ENCODE measurements at regions not wholly inside any gene's neighbourhood (a gene's known extent, or its start where the extent isn't known, plus 50 kb on each side); places are given as distances from the start of the nearest gene placed in this dataset.

- Mint-ChIP-seq H3K9me3 (no peaks in the 10 kb centered on the region), H3K4me1 (no peaks in the 10 kb centered on the region), H3K4me3 (no peak overlapping the region), H3K36me3 (no peaks in the 10 kb centered on the region), H3K27me3 (peaks cover 13% of the 10 kb centered on the region), H3K27ac (no peak overlapping the region)
- ATAC-seq (ENCODE audit: low read depth) (no peak), DNase-seq (ENCODE audit: low spot score in 2 of 2) (no peak)
Observed at GRCh38 chr17:74028354-74029116, 174.9 kb upstream of the RPL38 start.

GRCh38 chr17:74031316-74032090 is 172.0 kb upstream of the RPL38 start:
- Mint-ChIP-seq H3K4me3 (no peak overlapping the region), H3K36me3 (no peaks in the 10 kb centered on the region), H3K4me1 (no peaks in the 10 kb centered on the region), H3K27me3 (peaks cover 15% of the 10 kb centered on the region), H3K27ac (no peak overlapping the region), H3K9me3 (no peaks in the 10 kb centered on the region)
- DNase-seq (ENCODE audit: low spot score in 2 of 2), result no peak
- ATAC-seq (ENCODE audit: low read depth), result no peak

- no peaks in the 10 kb centered on the region for H3K36me3 Mint-ChIP-seq
- no peak overlapping the region for H3K4me3 Mint-ChIP-seq
- H3K27me3 Mint-ChIP-seq, result peaks cover 15% of the 10 kb centered on the region
- ATAC-seq (ENCODE audit: low read depth), result no peak
- no peaks in the 10 kb centered on the region for H3K9me3 Mint-ChIP-seq
- H3K27ac Mint-ChIP-seq, result no peak overlapping the region
- DNase-seq (ENCODE audit: low spot score in 2 of 2), result no peak
- H3K4me1 Mint-ChIP-seq, result no peaks in the 10 kb centered on the region
Observed at GRCh38 chr17:74032222-74032621, 171.3 kb upstream of the RPL38 start.

GRCh38 chr17:74037320-74037719 is 166.2 kb upstream of the RPL38 start:
- ATAC-seq (ENCODE audit: low read depth), result no peak
- Mint-ChIP-seq H3K36me3 (no peaks in the 10 kb centered on the region), H3K9me3 (no peaks in the 10 kb centered on the region), H3K4me1 (no peaks in the 10 kb centered on the region), H3K27me3 (peaks cover 11% of the 10 kb centered on the region), H3K4me3 (no peak overlapping the region), H3K27ac (no peak overlapping the region)
- DNase-seq (ENCODE audit: low spot score in 2 of 2), result no peak

DNA sequence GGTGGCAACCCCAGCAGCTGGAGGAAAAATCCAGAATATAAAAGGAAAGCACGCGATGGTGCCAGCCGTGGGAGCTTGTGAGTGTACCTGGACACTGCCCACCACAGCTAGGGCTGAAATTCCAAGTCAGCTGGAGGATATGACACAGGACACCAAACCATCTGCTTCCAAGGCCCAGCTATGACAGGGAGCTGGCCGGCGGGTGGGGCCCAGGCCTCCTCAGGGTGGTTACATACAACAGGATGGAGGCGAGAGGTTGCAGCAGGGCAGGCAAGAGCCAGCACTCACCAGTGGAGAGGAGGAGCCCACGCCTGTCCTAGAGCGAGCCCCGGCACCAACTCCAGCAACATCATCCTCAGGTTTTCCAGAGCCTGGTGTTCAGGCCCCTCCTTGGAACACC is 163.2 kb upstream of the RPL38 start:
- peaks cover 9% of the 10 kb centered on the region for H3K27me3 Mint-ChIP-seq
- no peak overlapping the region for H3K4me3 Mint-ChIP-seq
- no peaks in the 10 kb centered on the region for H3K9me3 Mint-ChIP-seq
- DNase-seq (ENCODE audit: low spot score in 2 of 2) (no peak), ATAC-seq (ENCODE audit: low read depth) (no peak)
- H3K36me3 Mint-ChIP-seq, result no peaks in the 10 kb centered on the region
- no peak overlapping the region for H3K27ac Mint-ChIP-seq
- H3K4me1 Mint-ChIP-seq, result peaks cover 5% of the 10 kb centered on the region

- no peak overlapping the region for H3K27ac Mint-ChIP-seq
- H3K27me3 Mint-ChIP-seq, result peaks cover 6% of the 10 kb centered on the region
- DNase-seq (ENCODE audit: low spot score in 2 of 2) (no peak), ATAC-seq (ENCODE audit: low read depth) (no peak)
- H3K36me3 Mint-ChIP-seq, result no peaks in the 10 kb centered on the region
- no peaks in the 10 kb centered on the region for H3K9me3 Mint-ChIP-seq
- no peak overlapping the region for H3K4me3 Mint-ChIP-seq
- H3K4me1 Mint-ChIP-seq, result peaks cover 5% of the 10 kb centered on the region
Observed at GRCh38 chr17:74040729-74041128, 162.7 kb upstream of the RPL38 start.

DNA sequence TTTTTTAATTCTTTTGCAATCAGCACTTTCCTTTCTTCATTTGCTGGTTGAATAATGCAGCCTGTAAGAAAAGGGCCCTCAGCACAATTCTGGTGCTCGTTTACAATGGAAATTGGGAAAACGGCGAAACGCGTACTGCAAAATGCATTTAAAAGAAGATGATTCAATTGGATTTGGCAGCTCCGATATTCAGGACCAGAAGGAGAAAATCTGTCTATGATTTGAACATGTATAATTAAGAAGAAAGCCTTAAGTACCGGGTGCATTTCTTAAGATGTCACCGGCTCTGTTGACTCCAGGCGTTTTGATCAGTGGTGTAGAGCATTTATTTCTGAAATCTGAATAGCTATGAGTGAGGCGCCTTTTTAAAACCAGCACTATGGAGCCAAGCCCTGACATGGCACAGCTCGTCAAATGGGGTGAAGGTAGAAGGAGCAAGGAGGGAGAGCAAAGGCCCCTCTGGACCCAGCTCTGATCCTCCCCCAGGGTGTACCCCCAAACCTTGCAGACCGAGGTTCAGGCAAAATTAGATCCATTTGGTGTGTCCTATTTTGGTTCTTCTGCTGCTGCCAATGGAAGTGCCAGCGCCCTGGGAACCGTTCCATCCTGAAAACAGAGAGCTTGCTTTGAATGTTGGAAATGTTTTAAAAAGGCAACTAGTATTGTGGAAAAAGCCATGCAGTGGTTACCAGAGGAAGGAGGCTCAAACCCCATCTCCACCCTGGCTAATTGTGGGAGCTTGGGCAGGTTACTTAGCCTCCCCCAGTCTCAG is 161.4 kb upstream of the RPL38 start:
- H3K4me1 Mint-ChIP-seq, result peaks cover 5% of the 10 kb centered on the region
- peaks cover 8% of the 10 kb centered on the region for H3K27me3 Mint-ChIP-seq
- H3K4me3 Mint-ChIP-seq, result no peak overlapping the region
- H3K9me3 Mint-ChIP-seq, result no peaks in the 10 kb centered on the region
- no peak overlapping the region for H3K27ac Mint-ChIP-seq
- DNase-seq (ENCODE audit: low spot score in 2 of 2) (no peak), ATAC-seq (ENCODE audit: low read depth) (no peak)
- no peaks in the 10 kb centered on the region for H3K36me3 Mint-ChIP-seq

GRCh38 chr17:74042744-74043486 is 160.6 kb upstream of the RPL38 start:
- no peaks in the 10 kb centered on the region for H3K9me3 Mint-ChIP-seq
- peaks cover 5% of the 10 kb centered on the region for H3K4me1 Mint-ChIP-seq
- DNase-seq (ENCODE audit: low spot score in 2 of 2) (no peak), ATAC-seq (ENCODE audit: low read depth) (no peak)
- H3K27ac Mint-ChIP-seq, result no peak overlapping the region
- H3K27me3 Mint-ChIP-seq, result peaks cover 8% of the 10 kb centered on the region
- no peaks in the 10 kb centered on the region for H3K36me3 Mint-ChIP-seq
- no peak overlapping the region for H3K4me3 Mint-ChIP-seq

DNA sequence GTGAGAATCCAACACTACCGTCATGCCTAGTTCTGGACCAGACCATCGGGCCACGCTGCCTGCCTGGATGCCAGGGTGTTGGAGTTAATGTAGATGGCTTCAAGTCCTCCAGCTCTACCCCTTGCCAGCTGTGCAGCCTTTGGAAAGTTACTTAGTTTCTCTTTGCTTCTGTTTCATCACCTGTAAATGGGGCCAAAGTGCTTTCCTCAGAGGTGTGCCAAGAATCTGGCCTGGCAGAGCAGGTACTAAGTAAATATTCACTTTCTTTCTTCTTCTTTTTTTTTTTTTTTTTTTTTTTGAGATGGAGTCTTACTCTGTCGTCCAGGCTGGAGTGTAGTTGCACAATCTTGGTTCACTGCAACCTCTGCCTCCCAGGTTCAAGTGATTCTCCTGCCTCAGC is 159.5 kb upstream of the RPL38 start:
- ATAC-seq (ENCODE audit: low read depth), result no peak
- Mint-ChIP-seq H3K27ac (no peak overlapping the region), H3K4me1 (peaks cover 5% of the 10 kb centered on the region), H3K27me3 (peaks cover 6% of the 10 kb centered on the region), H3K4me3 (no peak overlapping the region), H3K36me3 (no peaks in the 10 kb centered on the region), H3K9me3 (no peaks in the 10 kb centered on the region)
- DNase-seq (ENCODE audit: low spot score in 2 of 2), result no peak

DNA sequence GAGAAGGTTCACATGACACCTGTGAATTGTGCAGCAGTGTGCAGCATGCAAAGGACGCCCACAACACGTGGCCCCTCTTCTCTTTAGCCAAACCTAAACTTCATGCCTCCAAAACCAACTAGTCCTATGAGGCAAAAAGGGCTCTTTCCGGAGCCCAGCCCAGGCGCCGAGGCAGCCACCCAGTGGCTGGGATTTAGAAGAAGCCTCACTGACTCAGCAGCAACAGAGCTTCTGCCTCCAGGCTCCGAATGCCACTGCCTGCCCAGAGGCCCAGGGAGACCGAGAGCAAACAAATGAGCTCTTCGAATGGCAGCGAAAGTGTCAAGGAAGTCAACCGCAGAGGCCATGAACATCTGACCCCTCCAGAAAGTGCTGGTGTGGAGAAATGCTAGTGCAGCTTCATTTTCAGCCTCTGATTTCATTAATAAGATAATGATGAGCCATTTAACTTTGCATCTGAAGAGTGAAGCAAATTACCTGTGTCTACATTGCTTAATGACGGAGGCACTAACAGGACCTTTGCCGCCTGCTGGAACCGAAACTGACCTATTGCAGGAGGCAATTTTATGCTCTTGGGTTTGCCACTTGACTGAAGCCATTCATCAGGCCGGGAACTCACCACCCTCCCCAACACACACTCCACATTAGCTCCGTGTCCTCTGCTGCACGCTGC is 157.7 kb upstream of the RPL38 start:
- Mint-ChIP-seq H3K4me3 (no peak overlapping the region), H3K4me1 (peaks cover 5% of the 10 kb centered on the region), H3K27me3 (peaks cover 7% of the 10 kb centered on the region), H3K9me3 (no peaks in the 10 kb centered on the region), H3K36me3 (no peaks in the 10 kb centered on the region), H3K27ac (no peak overlapping the region)
- no peak for DNase-seq (ENCODE audit: low spot score in 2 of 2)
- ATAC-seq (ENCODE audit: low read depth), result no peak

- Mint-ChIP-seq H3K36me3 (no peaks in the 10 kb centered on the region), H3K4me3 (no peak overlapping the region), H3K9me3 (no peaks in the 10 kb centered on the region), H3K4me1 (peaks cover 2% of the 10 kb centered on the region), H3K27ac (no peak overlapping the region), H3K27me3 (peaks cover 10% of the 10 kb centered on the region)
- ATAC-seq (ENCODE audit: low read depth) (no peak), DNase-seq (ENCODE audit: low spot score in 2 of 2) (no peak)
Observed at GRCh38 chr17:74049167-74049966, 154.1 kb upstream of the RPL38 start.

GRCh38 chr17:74049967-74050458 is 153.5 kb upstream of the RPL38 start:
- Mint-ChIP-seq H3K27ac (no peak overlapping the region), H3K9me3 (no peaks in the 10 kb centered on the region), H3K27me3 (peaks cover 11% of the 10 kb centered on the region), H3K4me3 (no peak overlapping the region), H3K4me1 (no peaks in the 10 kb centered on the region), H3K36me3 (no peaks in the 10 kb centered on the region)
- no peak for DNase-seq (ENCODE audit: low spot score in 2 of 2)
- ATAC-seq (ENCODE audit: low read depth), result no peak
